ENCODE measurements at regions not wholly inside any gene's neighbourhood (a gene's known extent, or its start where the extent isn't known, plus 50 kb on each side); places are given as distances from the start of the nearest gene placed in this dataset.

DNA sequence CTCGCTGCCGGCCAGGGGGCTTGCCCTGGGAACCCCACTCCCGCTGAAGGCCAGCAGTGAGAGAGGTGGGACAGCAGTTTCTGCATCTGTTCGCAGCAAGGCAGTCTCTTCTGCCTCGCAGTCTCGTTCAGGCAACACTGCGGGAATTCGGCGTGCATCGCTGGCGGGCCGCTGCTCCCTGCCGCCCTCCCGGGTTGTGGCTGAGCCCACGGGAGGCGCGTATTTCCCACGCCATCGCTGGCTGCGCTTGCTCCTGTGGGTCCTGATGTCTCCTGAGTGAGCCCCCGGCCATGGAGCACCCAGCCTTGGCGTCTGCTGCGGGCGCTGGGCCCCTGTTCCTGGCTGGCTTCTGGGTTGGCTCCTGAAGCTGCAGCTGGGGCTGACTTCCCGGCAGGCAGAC, 227.9 kb downstream of the TEX29 start:
- TF ChIP-seq, protein P1, sequence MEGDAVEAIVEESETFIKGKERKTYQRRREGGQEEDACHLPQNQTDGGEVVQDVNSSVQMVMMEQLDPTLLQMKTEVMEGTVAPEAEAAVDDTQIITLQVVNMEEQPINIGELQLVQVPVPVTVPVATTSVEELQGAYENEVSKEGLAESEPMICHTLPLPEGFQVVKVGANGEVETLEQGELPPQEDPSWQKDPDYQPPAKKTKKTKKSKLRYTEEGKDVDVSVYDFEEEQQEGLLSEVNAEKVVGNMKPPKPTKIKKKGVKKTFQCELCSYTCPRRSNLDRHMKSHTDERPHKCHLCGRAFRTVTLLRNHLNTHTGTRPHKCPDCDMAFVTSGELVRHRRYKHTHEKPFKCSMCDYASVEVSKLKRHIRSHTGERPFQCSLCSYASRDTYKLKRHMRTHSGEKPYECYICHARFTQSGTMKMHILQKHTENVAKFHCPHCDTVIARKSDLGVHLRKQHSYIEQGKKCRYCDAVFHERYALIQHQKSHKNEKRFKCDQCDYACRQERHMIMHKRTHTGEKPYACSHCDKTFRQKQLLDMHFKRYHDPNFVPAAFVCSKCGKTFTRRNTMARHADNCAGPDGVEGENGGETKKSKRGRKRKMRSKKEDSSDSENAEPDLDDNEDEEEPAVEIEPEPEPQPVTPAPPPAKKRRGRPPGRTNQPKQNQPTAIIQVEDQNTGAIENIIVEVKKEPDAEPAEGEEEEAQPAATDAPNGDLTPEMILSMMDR (IDR thresholded peaks at IDR 0.05 in 4 of 5, conservative IDR thresholded peaks at IDR 0.05 in 1 of 5) = no peak
- TF ChIP-seq POLR2A (IDR thresholded peaks at IDR 0.05) = no peak
